T-cell (primary cell): ENCODE measurements at regions not wholly inside any gene's neighbourhood (a gene's known extent, or its start where the extent isn't known, plus 50 kb on each side); places are given as distances from the start of the nearest gene placed in this dataset.

Experiments used
- ATAC-seq, 4 experiments: fragments of 200-7000 bp in 3 of 4; fragments of 150-1000 bp in 1 of 4; cut with Tn5 transposase; replicated peaks in 1 of 4; 1 replicate in 3 of 4; 2 replicates in 1 of 4; pipeline ENCODE4 v1.10.0; 2021; ENCODE audit warnings: moderate library complexity in 3 of 4, mild to moderate bottlenecking in 2 of 4, moderate number of reproducible peaks in 1 of 4
- CTCF ChIA-PET, 2 donors: fragments of 300-600 bp; sonication (Branson Sonifier 250); formaldehyde crosslinking; loops; one replicate each; lab custom pipeline; 2022; ENCODE audit warnings: antibody characterized with exemption in 2 of 2; lab: Charles Lee
- POLR2A ChIA-PET, 2 donors: fragments of 300-600 bp; sonication (Branson Sonifier 250); formaldehyde crosslinking; loops; one replicate each; lab custom pipeline; 2022; ENCODE audit warnings: antibody characterized with exemption in 2 of 2; lab: Charles Lee
- DNase-seq, 35 experiments: peaks; one replicate each; pipeline versions ENCODE4 v3.0.0 to v3.0.0-alpha.2; 2013 to 2023
- H3K27ac ChIP-seq: one replicate; pipeline ENCODE4 v1.5.1; 2013; ENCODE audit warnings: low read length
- H3K27me3 ChIP-seq, 2 experiments: replicated peaks in 1 of 2; 1 replicate in 1 of 2; 2 replicates in 1 of 2; pipeline versions ENCODE4 v1.6.1 to v1.7.0; 2013; ENCODE audit warnings: low read length in 1 of 2, mixed read lengths in 1 of 2; ENCODE audit not compliant: control insufficient read depth in 2 of 2, insufficient read depth in 2 of 2; ENCODE audit errors: extremely low read depth in 1 of 2
- H3K36me3 ChIP-seq, 2 donors: 1 replicate in 1 of 2; 2 replicates in 1 of 2; pipeline versions ENCODE4 v1.6.1 to v1.7.0; 2013; ENCODE audit warnings: low read length in 1 of 2; ENCODE audit not compliant: control insufficient read depth in 2 of 2, insufficient read depth in 1 of 2; ENCODE audit errors: extremely low read depth in 1 of 2
- H3K4me1 ChIP-seq, 2 experiments: 1 replicate in 1 of 2; 2 replicates in 1 of 2; pipeline versions ENCODE4 v1.6.1 to v1.7.0; 2013; ENCODE audit warnings: low read length in 2 of 2, mixed read lengths in 1 of 2; ENCODE audit not compliant: insufficient read depth in 2 of 2, control insufficient read depth in 1 of 2; ENCODE audit errors: extremely low read depth in 1 of 2
- H3K4me3 ChIP-seq, 2 donors: 1 replicate in 1 of 2; 2 replicates in 1 of 2; pipeline versions ENCODE4 v1.5.1 to v1.7.0; 2013; ENCODE audit warnings: mild to moderate bottlenecking in 2 of 2, low read length in 1 of 2, moderate library complexity in 1 of 2; ENCODE audit not compliant: control insufficient read depth in 1 of 2; ENCODE audit errors: extremely low read depth in 1 of 2
- H3K9me3 ChIP-seq: 2 replicates; pipeline ENCODE4 v1.7.0; 2013
- H3K27ac Mint-ChIP-seq, 2 donors: one replicate each; pipeline ENCODE4 v1.8.0; 2020 to 2021; ENCODE audit warnings: mild to moderate bottlenecking in 2 of 2, mixed read lengths in 2 of 2
- H3K27me3 Mint-ChIP-seq, 2 donors: one replicate each; pipeline ENCODE4 v1.8.0; 2021 to 2022; ENCODE audit warnings: mixed read lengths in 2 of 2
- H3K36me3 Mint-ChIP-seq: one replicate; pipeline ENCODE4 v1.8.0; 2021; ENCODE audit warnings: mixed read lengths
- H3K4me1 Mint-ChIP-seq, 3 donors: one replicate each; pipeline ENCODE4 v1.8.0; 2020 to 2022; ENCODE audit warnings: mixed read lengths in 3 of 3, mild to moderate bottlenecking in 1 of 3
- H3K4me3 Mint-ChIP-seq, 3 donors: one replicate each; pipeline ENCODE4 v1.8.0; 2020 to 2022; ENCODE audit warnings: mild to moderate bottlenecking in 3 of 3, mixed read lengths in 3 of 3, moderate library complexity in 3 of 3
- H3K9me3 Mint-ChIP-seq, 3 donors: one replicate each; pipeline ENCODE4 v1.8.0; 2020 to 2022; ENCODE audit warnings: mixed read lengths in 3 of 3
- WGBS: methylation state at CpG from one replicate; pipeline ENCODE4 v1.1.5; 2013; ENCODE audit warnings: missing lambda C conversion rate; ENCODE audit not compliant: insufficient coverage; 5-methylcytosine and 5-hydroxymethylcytosine counted together

GRCh38 chr15:61756071-61756820 is 304.0 kb downstream of the VPS13C start:
- Mint-ChIP-seq H3K4me1 (no peaks in the 10 kb centered on the region), H3K4me3 (no peak overlapping the region), H3K27ac (no peak overlapping the region), H3K9me3 (no peaks in the 10 kb centered on the region), H3K27me3 (peaks cover 14 to 31% of the 10 kb centered on the region in 2 donors), H3K36me3 (no peaks in the 10 kb centered on the region)
- H3K27me3 ChIP-seq, result peaks cover 0 to 5% of the 10 kb centered on the region in 2 experiments
- DNase-seq, result no peak
- 67% methylated on average over 2 of the region's 4 CpGs for WGBS
- H3K27ac ChIP-seq, result no peak overlapping the region
- H3K36me3 ChIP-seq, result no peaks in the 10 kb centered on the region
- ChIA-PET POLR2A (no interaction called here), CTCF (no interaction called here)
- H3K4me3 ChIP-seq, result no peak overlapping the region
- no peaks in the 10 kb centered on the region for H3K4me1 ChIP-seq
- ATAC-seq, result no peak
- no peaks in the 10 kb centered on the region for H3K9me3 ChIP-seq

GRCh38 chr15:61755467-61755866 is 304.8 kb downstream of the VPS13C start:
- Mint-ChIP-seq H3K9me3 (no peaks in the 10 kb centered on the region), H3K4me1 (no peaks in the 10 kb centered on the region), H3K4me3 (no peak overlapping the region), H3K27me3 (peaks cover 13 to 24% of the 10 kb centered on the region in 2 donors), H3K36me3 (no peaks in the 10 kb centered on the region), H3K27ac (no peak overlapping the region)
- no CpG with 5 or more reads among the region's 2 CpGs for WGBS
- Histone ChIP-seq H3K27me3 (peaks cover 0 to 10% of the 10 kb centered on the region in 2 experiments), H3K36me3 (no peaks in the 10 kb centered on the region), H3K4me1 (no peaks in the 10 kb centered on the region), H3K4me3 (no peak overlapping the region), H3K27ac (no peak overlapping the region), H3K9me3 (no peaks in the 10 kb centered on the region)
- DNase-seq (no peak), ATAC-seq (no peak)
- POLR2A ChIA-PET, result no interaction called here
- CTCF ChIA-PET, result no interaction called here

DNA sequence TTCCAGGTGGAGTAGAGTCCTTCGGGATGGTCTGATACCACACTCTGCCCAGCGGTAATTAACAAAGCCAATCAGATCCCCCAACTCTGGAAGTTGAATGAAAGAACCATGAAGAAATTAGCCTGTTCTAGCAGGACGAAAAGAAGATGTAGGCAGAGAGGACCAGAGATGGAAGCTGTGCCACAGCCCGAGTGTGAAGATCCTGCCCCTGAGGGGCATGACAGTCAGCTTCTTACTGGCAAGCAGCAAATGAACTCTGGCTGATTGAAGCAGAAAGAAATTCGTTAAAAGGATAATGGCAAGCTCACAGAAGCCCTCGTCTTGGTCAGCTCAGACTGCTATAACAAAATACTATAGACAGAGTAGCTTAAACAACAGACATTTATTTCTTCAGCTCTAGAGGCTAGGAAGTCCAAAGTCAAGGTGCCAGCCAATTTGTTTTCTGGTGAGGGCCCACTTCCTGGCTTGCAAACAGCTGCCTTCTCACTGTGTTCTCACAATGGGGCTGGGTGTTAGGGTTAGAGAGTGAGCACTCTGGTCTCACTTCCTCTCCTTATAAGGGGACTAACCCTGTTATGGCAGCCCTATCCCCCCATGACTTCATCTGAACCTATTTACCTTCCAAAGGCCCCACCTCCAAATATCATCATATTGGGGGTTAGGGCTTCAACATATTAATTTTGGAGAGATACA is 307.1 kb downstream of the VPS13C start:
- ATAC-seq, result no peak
- Mint-ChIP-seq H3K4me1 (no peaks in the 10 kb centered on the region), H3K27ac (no peak overlapping the region), H3K9me3 (no peaks in the 10 kb centered on the region), H3K4me3 (no peak overlapping the region), H3K36me3 (no peaks in the 10 kb centered on the region), H3K27me3 (peaks cover 7 to 14% of the 10 kb centered on the region in 2 donors)
- 83% methylated on average over 2 of the region's 6 CpGs for WGBS
- Histone ChIP-seq H3K36me3 (no peaks in the 10 kb centered on the region), H3K4me3 (no peak overlapping the region), H3K27ac (no peak overlapping the region), H3K27me3 (peaks cover 0 to 11% of the 10 kb centered on the region in 2 experiments), H3K4me1 (no peaks in the 10 kb centered on the region), H3K9me3 (no peaks in the 10 kb centered on the region)
- POLR2A ChIA-PET, result no interaction called here
- CTCF ChIA-PET, result no interaction called here
- no peak for DNase-seq

DNA sequence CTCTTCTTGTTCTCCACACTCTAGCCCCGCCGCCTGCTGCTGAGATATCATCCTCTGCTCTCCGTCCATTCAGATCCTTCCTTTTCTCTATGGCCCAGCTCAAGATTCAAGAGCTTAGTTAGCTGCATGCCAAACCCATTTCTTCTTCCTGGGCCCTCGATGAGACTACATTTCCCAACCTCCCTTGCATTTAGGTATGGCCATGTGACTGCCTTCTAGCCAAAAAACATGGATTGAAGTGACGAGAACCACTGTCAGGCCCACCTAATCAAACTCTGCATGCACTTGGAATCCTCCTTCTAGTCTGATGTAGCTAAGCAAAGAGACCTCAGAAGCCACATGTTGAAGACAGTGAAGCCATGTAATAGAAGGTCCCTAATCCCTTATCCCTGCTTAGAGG is 308.2 kb downstream of the VPS13C start:
- H3K27me3 ChIP-seq, result peaks cover 0 to 7% of the 10 kb centered on the region in 2 experiments
- 68% methylated on average over 5 of the region's 5 CpGs for WGBS
- ATAC-seq, result no peak
- H3K27ac ChIP-seq, result no peak overlapping the region
- no peaks in the 10 kb centered on the region for H3K4me1 ChIP-seq
- H3K36me3 ChIP-seq, result no peaks in the 10 kb centered on the region
- Mint-ChIP-seq H3K4me3 (no peak overlapping the region), H3K27me3 (peaks cover 5 to 12% of the 10 kb centered on the region in 2 donors), H3K9me3 (no peaks in the 10 kb centered on the region), H3K27ac (no peak overlapping the region), H3K36me3 (no peaks in the 10 kb centered on the region), H3K4me1 (no peaks in the 10 kb centered on the region)
- POLR2A ChIA-PET, result interaction anchor here in 1 of 2 donors (0.6 kb wide), 1 partner anchor 1529 kb away, joined by 3 read pairs; no protein-coding TSS in a partner anchor
- DNase-seq, result no peak
- H3K9me3 ChIP-seq, result no peaks in the 10 kb centered on the region
- CTCF ChIA-PET, result interaction anchor here in 1 of 2 donors (0.6 kb wide), 1 partner anchor 24 kb away, joined by 3 read pairs; no protein-coding TSS in a partner anchor
- H3K4me3 ChIP-seq, result no peak overlapping the region

GRCh38 chr15:61750271-61751084 is 309.8 kb downstream of the VPS13C start:
- Histone ChIP-seq H3K27me3 (peaks cover 0 to 6% of the 10 kb centered on the region in 2 experiments), H3K4me3 (no peak overlapping the region), H3K36me3 (no peaks in the 10 kb centered on the region), H3K4me1 (no peaks in the 10 kb centered on the region), H3K27ac (no peak overlapping the region), H3K9me3 (no peaks in the 10 kb centered on the region)
- Mint-ChIP-seq H3K4me1 (no peaks in the 10 kb centered on the region), H3K36me3 (no peaks in the 10 kb centered on the region), H3K27ac (no peak overlapping the region), H3K9me3 (no peaks in the 10 kb centered on the region), H3K4me3 (no peak overlapping the region), H3K27me3 (peaks cover 9 to 15% of the 10 kb centered on the region in 2 donors)
- ChIA-PET POLR2A (no interaction called here), CTCF (no interaction called here)
- DNase-seq (no peak), ATAC-seq (no peak)
- WGBS, result 93% methylated on average over 10 of the region's 15 CpGs

DNA sequence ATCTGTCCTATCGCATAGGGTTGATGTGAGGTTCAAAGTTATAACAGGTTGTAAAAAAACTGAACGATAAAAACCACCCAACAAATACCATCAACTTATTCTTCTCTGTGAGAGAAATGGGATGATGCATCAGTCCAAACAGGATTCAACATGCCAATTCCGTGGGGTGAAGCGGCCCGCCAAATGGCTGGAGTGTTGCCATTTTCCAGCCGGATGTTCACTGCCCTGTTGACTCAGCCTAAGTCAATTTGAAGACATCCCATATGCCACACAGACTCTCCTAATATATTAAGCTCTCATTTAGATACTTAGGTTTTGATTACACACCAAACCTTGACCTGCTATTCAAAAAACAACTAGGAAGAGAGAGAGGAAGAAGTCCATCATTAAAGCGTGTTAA is 311.1 kb downstream of the VPS13C start:
- H3K27ac Mint-ChIP-seq, result no peak overlapping the region
- H3K4me3 Mint-ChIP-seq, result no peak overlapping the region
- DNase-seq (no peak), ATAC-seq (no peak)
- H3K27me3 Mint-ChIP-seq, result peaks cover 19 to 20% of the 10 kb centered on the region in 2 donors
- Histone ChIP-seq H3K9me3 (no peaks in the 10 kb centered on the region), H3K4me1 (no peaks in the 10 kb centered on the region), H3K4me3 (no peak overlapping the region), H3K27me3 (peaks cover 0 to 6% of the 10 kb centered on the region in 2 experiments), H3K27ac (no peak overlapping the region), H3K36me3 (no peaks in the 10 kb centered on the region)
- CTCF ChIA-PET, result no interaction called here
- H3K4me1 Mint-ChIP-seq, result no peaks in the 10 kb centered on the region
- POLR2A ChIA-PET, result no interaction called here
- H3K9me3 Mint-ChIP-seq, result no peaks in the 10 kb centered on the region
- H3K36me3 Mint-ChIP-seq, result no peaks in the 10 kb centered on the region
- WGBS, result no CpG with 5 or more reads among the region's 7 CpGs
